Loucy (cell line): ENCODE measurements at regions not wholly inside any gene's neighbourhood (a gene's known extent, or its start where the extent isn't known, plus 50 kb on each side); places are given as distances from the start of the nearest gene placed in this dataset.

Experiments used
- EZH2phosphoT487 ChIP-seq: fragments of 200-600 bp; IDR thresholded peaks from 2 replicates; pipeline ENCODE4 v1.6.1; 2018; ENCODE audit warnings: antibody characterized with exemption, mild to moderate bottlenecking, moderate library complexity, borderline replicate concordance
- TF ChIP-seq, protein P1 (sequence below): fragments of 200-600 bp; sonication (generic); conservative IDR thresholded peaks from 2 replicates; pipeline ENCODE4 v1.5.1; 2014; ENCODE audit warnings: mild to moderate bottlenecking, antibody characterized with exemption, low read length

DNA sequence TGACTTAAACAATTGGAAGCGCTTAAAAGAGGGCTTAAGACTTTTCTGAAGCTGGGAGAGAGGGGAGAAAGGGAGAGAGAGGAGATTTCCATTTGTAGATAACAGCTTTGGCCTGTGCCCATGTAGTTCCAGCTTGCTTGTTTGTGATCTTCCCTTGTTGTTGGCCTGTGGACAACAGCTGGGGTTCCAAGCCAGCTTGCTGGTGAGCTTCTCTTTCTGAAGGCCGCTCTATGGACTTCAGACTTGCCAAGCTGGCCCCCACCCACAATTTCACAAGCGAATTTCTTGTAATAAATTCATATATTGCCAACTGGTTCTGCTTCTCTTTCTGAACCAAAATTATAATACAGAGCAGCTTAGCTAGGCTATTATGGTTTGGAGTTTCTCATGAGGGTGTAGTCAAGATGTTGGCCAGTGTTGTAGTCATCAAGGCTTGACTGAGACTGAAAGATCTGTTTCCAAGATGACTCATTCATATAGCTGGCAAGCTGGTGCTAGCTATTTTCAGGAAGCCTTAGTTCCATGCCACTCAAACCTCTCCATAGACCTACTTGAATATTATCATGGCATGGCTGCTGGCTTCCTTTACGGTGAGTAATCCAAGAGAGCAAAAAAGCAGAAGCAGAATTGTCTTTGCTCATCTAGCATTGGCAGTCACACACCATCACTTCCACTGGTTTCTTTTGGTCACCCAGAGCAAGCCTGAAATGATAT lies 89.4 kb downstream of the ATP23 start:
- TF ChIP-seq, protein P1, sequence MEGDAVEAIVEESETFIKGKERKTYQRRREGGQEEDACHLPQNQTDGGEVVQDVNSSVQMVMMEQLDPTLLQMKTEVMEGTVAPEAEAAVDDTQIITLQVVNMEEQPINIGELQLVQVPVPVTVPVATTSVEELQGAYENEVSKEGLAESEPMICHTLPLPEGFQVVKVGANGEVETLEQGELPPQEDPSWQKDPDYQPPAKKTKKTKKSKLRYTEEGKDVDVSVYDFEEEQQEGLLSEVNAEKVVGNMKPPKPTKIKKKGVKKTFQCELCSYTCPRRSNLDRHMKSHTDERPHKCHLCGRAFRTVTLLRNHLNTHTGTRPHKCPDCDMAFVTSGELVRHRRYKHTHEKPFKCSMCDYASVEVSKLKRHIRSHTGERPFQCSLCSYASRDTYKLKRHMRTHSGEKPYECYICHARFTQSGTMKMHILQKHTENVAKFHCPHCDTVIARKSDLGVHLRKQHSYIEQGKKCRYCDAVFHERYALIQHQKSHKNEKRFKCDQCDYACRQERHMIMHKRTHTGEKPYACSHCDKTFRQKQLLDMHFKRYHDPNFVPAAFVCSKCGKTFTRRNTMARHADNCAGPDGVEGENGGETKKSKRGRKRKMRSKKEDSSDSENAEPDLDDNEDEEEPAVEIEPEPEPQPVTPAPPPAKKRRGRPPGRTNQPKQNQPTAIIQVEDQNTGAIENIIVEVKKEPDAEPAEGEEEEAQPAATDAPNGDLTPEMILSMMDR: no peak
- no peak for TF ChIP-seq EZH2phosphoT487
